RWPE2 (cell line): ENCODE measurements at regions not wholly inside any gene's neighbourhood (a gene's known extent, or its start where the extent isn't known, plus 50 kb on each side); places are given as distances from the start of the nearest gene placed in this dataset.

ENCODE experiments used
- ATAC-seq: fragments of 200-7000 bp; cut with Tn5 transposase; 3 replicates; pipeline ENCODE4 v1.9.1; 2021; ENCODE audit warnings: low read depth
- DNase-seq: peaks from one replicate; pipeline ENCODE4 v3.0.0-alpha.2; 2020; ENCODE audit warnings: low spot score
- H3K27ac ChIP-seq: fragments of 450-650 bp; 2 replicates; pipeline ENCODE4 v1.5.1; 2017; ENCODE audit warnings: mild to moderate bottlenecking; ENCODE audit not compliant: poor library complexity, severe bottlenecking
- H3K27me3 ChIP-seq: fragments of 250-450 bp; sonication (Bioruptor Pico); 2 replicates; pipeline ENCODE4 v1.5.1; 2021; ENCODE audit warnings: mild to moderate bottlenecking, moderate library complexity; ENCODE audit not compliant: insufficient read depth, poor library complexity, severe bottlenecking
- H3K36me3 ChIP-seq: fragments of 250-450 bp; sonication (Bioruptor Pico); 2 replicates; pipeline ENCODE4 v1.5.1; 2020; ENCODE audit warnings: low read depth, mild to moderate bottlenecking, moderate library complexity
- H3K4me1 ChIP-seq: fragments of 250-450 bp; sonication (Bioruptor Pico); 2 replicates; pipeline ENCODE4 v1.5.1; 2021; ENCODE audit warnings: mild to moderate bottlenecking, moderate library complexity; ENCODE audit not compliant: insufficient read depth, poor library complexity, severe bottlenecking
- H3K4me3 ChIP-seq: fragments of 250-450 bp; sonication (Bioruptor Pico); 2 replicates; pipeline ENCODE4 v1.5.1; 2021; ENCODE audit warnings: mild to moderate bottlenecking, moderate library complexity; ENCODE audit not compliant: severe bottlenecking
- H3K9me3 ChIP-seq: fragments of 250-450 bp; sonication (Bioruptor Pico); 2 replicates; pipeline ENCODE4 v1.5.1; 2021; ENCODE audit warnings: mild to moderate bottlenecking, moderate library complexity; ENCODE audit not compliant: severe bottlenecking
- TF ChIP-seq, protein P1 (sequence below): fragments of 450-650 bp; IDR thresholded peaks from one replicate; pipeline ENCODE4 v1.5.1; 2017; ENCODE audit warnings: mild to moderate bottlenecking, moderate library complexity; ENCODE audit not compliant: poor library complexity, severe bottlenecking

DNA sequence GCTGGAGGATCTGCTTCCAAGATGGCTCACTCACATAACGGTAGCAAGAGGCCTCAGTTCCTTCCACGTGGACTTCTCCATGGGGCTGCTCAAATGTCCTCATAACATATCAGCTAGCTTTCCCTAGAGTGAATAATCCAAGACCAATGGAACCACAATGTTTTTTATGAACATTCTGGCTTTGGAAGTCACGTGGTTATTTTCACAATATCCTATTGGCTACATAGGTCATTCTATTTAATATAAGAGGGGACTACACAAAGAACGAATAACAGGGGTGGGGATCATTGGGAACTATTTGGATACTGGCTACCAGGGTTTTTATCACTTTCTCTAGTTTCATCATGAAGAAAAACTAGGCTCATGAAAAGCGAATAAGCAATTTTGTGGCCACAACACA is 81.4 kb downstream of the ZNF622 start:
- Histone ChIP-seq H3K27ac (no peak overlapping the region), H3K9me3 (no peaks in the 10 kb centered on the region), H3K4me3 (no peak overlapping the region), H3K36me3 (no peaks in the 10 kb centered on the region), H3K4me1 (no peaks in the 10 kb centered on the region), H3K27me3 (no peaks in the 10 kb centered on the region)
- no peak for ATAC-seq
- DNase-seq = no peak
- TF ChIP-seq, protein P1, sequence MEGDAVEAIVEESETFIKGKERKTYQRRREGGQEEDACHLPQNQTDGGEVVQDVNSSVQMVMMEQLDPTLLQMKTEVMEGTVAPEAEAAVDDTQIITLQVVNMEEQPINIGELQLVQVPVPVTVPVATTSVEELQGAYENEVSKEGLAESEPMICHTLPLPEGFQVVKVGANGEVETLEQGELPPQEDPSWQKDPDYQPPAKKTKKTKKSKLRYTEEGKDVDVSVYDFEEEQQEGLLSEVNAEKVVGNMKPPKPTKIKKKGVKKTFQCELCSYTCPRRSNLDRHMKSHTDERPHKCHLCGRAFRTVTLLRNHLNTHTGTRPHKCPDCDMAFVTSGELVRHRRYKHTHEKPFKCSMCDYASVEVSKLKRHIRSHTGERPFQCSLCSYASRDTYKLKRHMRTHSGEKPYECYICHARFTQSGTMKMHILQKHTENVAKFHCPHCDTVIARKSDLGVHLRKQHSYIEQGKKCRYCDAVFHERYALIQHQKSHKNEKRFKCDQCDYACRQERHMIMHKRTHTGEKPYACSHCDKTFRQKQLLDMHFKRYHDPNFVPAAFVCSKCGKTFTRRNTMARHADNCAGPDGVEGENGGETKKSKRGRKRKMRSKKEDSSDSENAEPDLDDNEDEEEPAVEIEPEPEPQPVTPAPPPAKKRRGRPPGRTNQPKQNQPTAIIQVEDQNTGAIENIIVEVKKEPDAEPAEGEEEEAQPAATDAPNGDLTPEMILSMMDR = no peak

DNA sequence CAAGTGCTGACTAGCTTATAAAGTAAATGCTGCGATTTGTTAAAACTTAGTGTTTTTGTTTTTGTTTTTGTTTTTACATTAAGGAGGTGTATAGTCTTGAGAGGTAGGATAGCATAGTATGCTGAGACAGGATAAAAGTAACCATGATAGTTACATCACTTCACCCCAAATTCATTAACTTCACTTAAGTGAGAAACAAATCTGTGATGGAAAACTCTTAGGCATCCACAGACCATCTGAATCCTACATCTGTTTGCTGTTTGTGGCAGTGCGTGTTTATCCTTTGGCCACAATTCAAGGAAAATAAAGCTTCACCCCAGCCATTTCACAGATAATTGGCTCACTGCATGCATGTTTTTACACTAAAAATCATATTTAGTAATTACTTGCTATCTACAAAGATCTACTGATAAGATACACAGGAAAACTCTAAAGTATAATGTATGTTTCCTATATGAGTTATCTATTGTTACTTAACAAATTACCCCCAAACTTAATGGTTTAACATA is 82.0 kb downstream of the ZNF622 start:
- no peak overlapping the region for H3K27ac ChIP-seq
- H3K27me3 ChIP-seq = no peaks in the 10 kb centered on the region
- TF ChIP-seq, protein P1 = no peak
- H3K4me3 ChIP-seq = no peak overlapping the region
- no peaks in the 10 kb centered on the region for H3K4me1 ChIP-seq
- DNase-seq = no peak
- no peak for ATAC-seq
- no peaks in the 10 kb centered on the region for H3K36me3 ChIP-seq
- H3K9me3 ChIP-seq = no peaks in the 10 kb centered on the region

DNA sequence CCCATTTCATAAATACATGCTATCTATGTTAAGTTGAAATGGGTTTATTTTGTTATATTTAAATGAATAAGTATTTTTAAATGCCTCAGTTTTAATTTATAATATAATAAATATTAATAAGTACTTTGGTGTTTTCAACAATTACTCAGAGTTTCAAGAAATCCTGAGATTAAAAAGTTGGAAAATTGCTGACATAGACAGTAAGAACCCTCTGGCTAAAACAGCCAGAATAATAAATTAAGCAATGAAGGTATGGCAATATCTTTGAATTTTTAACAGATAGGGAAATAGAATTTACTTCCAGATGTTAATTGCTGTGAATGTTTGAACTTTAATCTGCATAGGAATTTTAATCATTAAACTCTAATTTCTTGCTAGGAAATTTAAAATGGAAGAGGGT is 83.6 kb downstream of the ZNF622 start:
- TF ChIP-seq, protein P1 = no peak
- ATAC-seq (no peak), DNase-seq (no peak)
- Histone ChIP-seq H3K9me3 (no peaks in the 10 kb centered on the region), H3K27ac (no peak overlapping the region), H3K36me3 (no peaks in the 10 kb centered on the region), H3K4me1 (no peaks in the 10 kb centered on the region), H3K27me3 (no peaks in the 10 kb centered on the region), H3K4me3 (no peak overlapping the region)

DNA sequence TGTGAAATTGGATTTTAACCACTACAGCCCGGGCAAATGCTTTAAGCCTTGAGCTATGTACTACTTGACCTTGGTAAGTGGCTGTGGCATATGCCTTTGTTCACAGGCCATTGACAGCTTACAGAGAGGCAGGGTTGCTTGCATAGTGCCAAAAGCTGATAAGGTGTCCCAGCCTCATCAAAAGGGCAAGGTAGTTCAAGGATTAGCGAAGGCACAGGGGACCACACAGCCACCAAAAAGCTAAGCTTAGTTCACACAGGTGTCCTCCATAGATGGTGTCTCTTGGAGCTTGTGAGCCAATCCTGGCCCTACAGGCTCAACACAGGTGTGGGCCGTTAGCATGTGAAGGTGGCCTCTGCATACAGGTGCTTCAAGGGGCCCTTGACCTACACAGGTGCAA is 86.8 kb downstream of the ZNF622 start:
- Histone ChIP-seq H3K4me1 (no peaks in the 10 kb centered on the region), H3K9me3 (no peaks in the 10 kb centered on the region), H3K4me3 (no peak overlapping the region), H3K27me3 (no peaks in the 10 kb centered on the region), H3K27ac (no peak overlapping the region), H3K36me3 (no peaks in the 10 kb centered on the region)
- no peak for DNase-seq
- ATAC-seq = no peak
- TF ChIP-seq, protein P1 = no peak

DNA sequence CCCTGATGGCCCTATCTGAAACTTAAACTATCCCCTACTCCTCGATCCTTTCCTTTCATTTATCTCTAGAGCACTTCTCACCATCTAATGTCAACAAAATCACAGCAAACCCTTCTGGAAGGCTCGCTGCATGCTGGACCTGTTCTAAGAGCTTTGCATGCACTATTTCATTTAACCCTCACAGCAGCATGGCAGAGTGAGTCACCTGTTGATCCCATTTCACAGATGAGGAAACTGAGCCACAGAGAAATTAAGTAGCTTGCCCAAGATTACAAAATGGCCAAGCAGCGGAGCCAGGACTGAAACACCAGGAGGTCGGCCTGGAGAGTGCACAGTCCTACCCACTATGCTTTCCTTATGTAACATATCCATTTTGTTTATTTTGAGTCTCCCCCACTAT is 93.1 kb downstream of the ZNF622 start:
- H3K4me3 ChIP-seq = no peak overlapping the region
- no peaks in the 10 kb centered on the region for H3K9me3 ChIP-seq
- TF ChIP-seq, protein P1 = no peak
- DNase-seq (no peak), ATAC-seq (no peak)
- H3K4me1 ChIP-seq = no peaks in the 10 kb centered on the region
- no peaks in the 10 kb centered on the region for H3K27me3 ChIP-seq
- H3K36me3 ChIP-seq = no peaks in the 10 kb centered on the region
- no peak overlapping the region for H3K27ac ChIP-seq
